Left lung (tissue), 4 donors: ENCODE measurements at regions not wholly inside any gene's neighbourhood (a gene's known extent, or its start where the extent isn't known, plus 50 kb on each side); places are given as distances from the start of the nearest gene placed in this dataset.
A peak's percentile ranks its signal among the peaks of the same experiment; 100 is the strongest.

Experiments
- ATAC-seq: fragments of 200-7000 bp; cut with Tn5 transposase; one replicate; pipeline ENCODE4 v1.9.1; 2020; ENCODE audit warnings: moderate library complexity
- DNase-seq, 4 donors: peaks; one replicate each; pipeline ENCODE4 v3.0.0-alpha.2; 2013 to 2020
- H3K27ac ChIP-seq, 2 donors: fragments of 200-600 bp; sonication (generic) in 1 of 2; one replicate each; pipeline versions ENCODE4 v1.5.0 to v1.8.0; 2020 to 2021
- H3K27me3 ChIP-seq, 2 donors: fragments of 200-600 bp; sonication (generic) in 1 of 2; one replicate each; pipeline versions ENCODE4 v1.5.0 to v1.8.0; 2020 to 2021
- H3K36me3 ChIP-seq, 2 donors: fragments of 200-600 bp; sonication (generic) in 1 of 2; one replicate each; pipeline versions ENCODE4 v1.5.0 to v1.8.0; 2020 to 2021
- H3K4me1 ChIP-seq, 2 donors: fragments of 200-600 bp; one replicate each; pipeline ENCODE4 v1.8.0; 2021
- H3K4me3 ChIP-seq, 2 donors: fragments of 200-600 bp; sonication (generic) in 1 of 2; one replicate each; pipeline versions ENCODE4 v1.5.0 to v1.8.0; 2020 to 2021; ENCODE audit warnings: mild to moderate bottlenecking in 1 of 2
- H3K9me3 ChIP-seq, 2 donors: fragments of 200-600 bp; sonication (generic) in 1 of 2; one replicate each; pipeline versions ENCODE4 v1.5.0 to v1.8.0; 2020 to 2021
- CTCF ChIP-seq, 2 donors: fragments of 200-600 bp; sonication (generic) in 1 of 2; IDR thresholded peaks; one replicate each; pipeline versions ENCODE4 v1.5.0 to v1.8.0; 2021; ENCODE audit warnings: antibody characterized with exemption in 2 of 2
- intact Hi-C, 2 donors: fragments of 100-400 bp; cut with DNase I; formaldehyde crosslinking; loops; one replicate each; pipeline versions ENCODE4 v1.11.2 to v1.14.2; 2022
- donor health status: DM: no; HTN: yes; CAD: no.
- donor health status: DM: no; HTN: no; CAD: no.

- intact Hi-C loops: no loop called here
- Histone ChIP-seq H3K27me3 (no peaks in the 10 kb centered on the region), H3K9me3 (no peaks in the 10 kb centered on the region), H3K4me1 (no peaks in the 10 kb centered on the region), H3K27ac (no peak overlapping the region), H3K36me3 (no peaks in the 10 kb centered on the region), H3K4me3 (no peak overlapping the region)
- no peak for TF ChIP-seq CTCF (IDR thresholded peaks at IDR 0.05)
- DNase-seq (peak in 1 of 4 donors; percentile 48), ATAC-seq (no peak)
Measured at GRCh38 chr12:25645427-25645826, 92.3 kb upstream of the LMNTD1 start.

- H3K27ac ChIP-seq: no peak overlapping the region
- H3K36me3 ChIP-seq: no peaks in the 10 kb centered on the region
- ATAC-seq: no peak
- no peaks in the 10 kb centered on the region for H3K9me3 ChIP-seq
- H3K27me3 ChIP-seq: no peaks in the 10 kb centered on the region
- TF ChIP-seq CTCF (IDR thresholded peaks at IDR 0.05): no peak
- no peaks in the 10 kb centered on the region for H3K4me1 ChIP-seq
- no peak for DNase-seq
- intact Hi-C loops: no loop called here
- no peak overlapping the region for H3K4me3 ChIP-seq
Measured at GRCh38 chr12:25651931-25652330, 98.8 kb upstream of the LMNTD1 start.

- intact Hi-C loops: no loop called here
- ATAC-seq: no peak
Measured at GRCh38 chr12:25652371-25652770, 99.3 kb upstream of the LMNTD1 start.

GRCh38 chr12:25653487-25654175 lies 100.5 kb upstream of the LMNTD1 start:
- Histone ChIP-seq H3K4me3 (no peak overlapping the region), H3K4me1 (no peaks in the 10 kb centered on the region), H3K36me3 (no peaks in the 10 kb centered on the region), H3K9me3 (no peaks in the 10 kb centered on the region), H3K27me3 (no peaks in the 10 kb centered on the region), H3K27ac (no peak overlapping the region)
- no peak for TF ChIP-seq CTCF (IDR thresholded peaks at IDR 0.05)
- DNase-seq: peak in 1 of 4 donors; percentile 19
- intact Hi-C loops: no loop called here
- no peak for ATAC-seq

More at GRCh38 chr12:25652371-25652770, 99.3 kb upstream of the LMNTD1 start:
- Histone ChIP-seq H3K27ac (no peak overlapping the region), H3K9me3 (no peaks in the 10 kb centered on the region), H3K4me3 (no peak overlapping the region), H3K27me3 (no peaks in the 10 kb centered on the region), H3K4me1 (no peaks in the 10 kb centered on the region), H3K36me3 (no peaks in the 10 kb centered on the region)
- TF ChIP-seq CTCF (IDR thresholded peaks at IDR 0.05): no peak
- DNase-seq: no peak

- ATAC-seq (peak; percentile 18), DNase-seq (peak in 1 of 4 donors; percentile 49)
- H3K9me3 ChIP-seq: no peaks in the 10 kb centered on the region
- H3K27ac ChIP-seq: no peak overlapping the region
- TF ChIP-seq CTCF (IDR thresholded peaks at IDR 0.05): no peak
- H3K27me3 ChIP-seq: no peaks in the 10 kb centered on the region
- no peak overlapping the region for H3K4me3 ChIP-seq
- H3K4me1 ChIP-seq: no peaks in the 10 kb centered on the region
- no peaks in the 10 kb centered on the region for H3K36me3 ChIP-seq
- intact Hi-C loops: no loop called here
Measured at GRCh38 chr12:25655702-25656101, 102.6 kb upstream of the LMNTD1 start.
